Fibroblast of skin of right quadriceps (primary cell): ENCODE measurements at regions not wholly inside any gene's neighbourhood (a gene's known extent, or its start where the extent isn't known, plus 50 kb on each side); places are given as distances from the start of the nearest gene placed in this dataset.

Experiments used
- DNase-seq: peaks from one replicate; pipeline ENCODE4 v3.0.0-alpha.2; 2013

GRCh38 chr14:71203306-71203705 is 296.0 kb downstream of the PCNX1 start:
- DNase-seq = peak; percentile 69

GRCh38 chr14:71204231-71204630 is 297.0 kb downstream of the PCNX1 start:
- no peak for DNase-seq

- DNase-seq = no peak
These were observed 297.5 kb downstream of the PCNX1 start for GRCh38 chr14:71204768-71205167.

- no peak for DNase-seq
These were observed 298.9 kb downstream of the PCNX1 start for GRCh38 chr14:71206123-71206522.

- DNase-seq = peak; percentile 59
These were observed 299.6 kb downstream of the PCNX1 start for GRCh38 chr14:71206766-71207371.

- DNase-seq = no peak
These were observed 301.6 kb downstream of the PCNX1 start for GRCh38 chr14:71208702-71209357.

- DNase-seq = no peak
These were observed 302.6 kb downstream of the PCNX1 start for GRCh38 chr14:71209888-71210287.

GRCh38 chr14:71212093-71212492 is 304.8 kb downstream of the PCNX1 start:
- no peak for DNase-seq

- DNase-seq = no peak
These were observed 305.4 kb downstream of the PCNX1 start for GRCh38 chr14:71212683-71213107.

- no peak for DNase-seq
These were observed 307.0 kb downstream of the PCNX1 start for GRCh38 chr14:71214241-71214640.

- DNase-seq = no peak
These were observed 313.2 kb downstream of the PCNX1 start for GRCh38 chr14:71220462-71220861.

GRCh38 chr14:71221119-71221518 is 313.9 kb downstream of the PCNX1 start:
- no peak for DNase-seq

- no peak for DNase-seq
These were observed 317.9 kb downstream of the PCNX1 start for GRCh38 chr14:71225113-71225512.

- no peak for DNase-seq
These were observed 321.5 kb downstream of the PCNX1 start for GRCh38 chr14:71228711-71229110.

GRCh38 chr14:71229875-71230274 is 322.6 kb downstream of the PCNX1 start:
- no peak for DNase-seq

GRCh38 chr14:71230897-71231296 is 323.6 kb downstream of the PCNX1 start:
- no peak for DNase-seq

GRCh38 chr14:71231521-71232393 is 324.5 kb downstream of the PCNX1 start:
- no peak for DNase-seq

- DNase-seq = no peak
These were observed 325.2 kb downstream of the PCNX1 start for GRCh38 chr14:71232506-71232905.

GRCh38 chr14:71235875-71236274 is 328.6 kb downstream of the PCNX1 start:
- DNase-seq = peak; percentile 44

- peak; percentile 32 for DNase-seq
These were observed 329.2 kb downstream of the PCNX1 start for GRCh38 chr14:71236487-71236886.

GRCh38 chr14:71237556-71237955 is 330.3 kb downstream of the PCNX1 start:
- DNase-seq = no peak

GRCh38 chr14:71238835-71239234 is 331.6 kb downstream of the PCNX1 start:
- peak; percentile 60 for DNase-seq

GRCh38 chr14:71240171-71240570 is 332.9 kb downstream of the PCNX1 start:
- DNase-seq = no peak
